ENCODE measurements at regions not wholly inside any gene's neighbourhood (a gene's known extent, or its start where the extent isn't known, plus 50 kb on each side); places are given as distances from the start of the nearest gene placed in this dataset.

- H3K27ac Mint-ChIP-seq: no peak overlapping the region
- POLR2A ChIA-PET: no interaction called here
- H3K4me3 Mint-ChIP-seq: no peak overlapping the region
- TF ChIP-seq E2F4 (CRISPR knock-in tag; IDR thresholded peaks at IDR 0.05; ENCODE audit: borderline replicate concordance, low read depth): no peak
- no peak for TF ChIP-seq TP53 (CRISPR knock-in tag; IDR thresholded peaks at IDR 0.05)
- TF ChIP-seq FOXJ3 (CRISPR knock-in tag; IDR thresholded peaks at IDR 0.05; ENCODE audit: borderline replicate concordance): no peak
- no peak for TF ChIP-seq ZNF425 (CRISPR knock-in tag; conservative IDR thresholded peaks at IDR 0.05)
- TF ChIP-seq ZNF396 (CRISPR knock-in tag; IDR thresholded peaks at IDR 0.05; ENCODE audit: borderline replicate concordance): no peak
- no peak for TF ChIP-seq EMX1 (CRISPR knock-in tag; IDR thresholded peaks at IDR 0.05)
- TF ChIP-seq, protein P1, sequence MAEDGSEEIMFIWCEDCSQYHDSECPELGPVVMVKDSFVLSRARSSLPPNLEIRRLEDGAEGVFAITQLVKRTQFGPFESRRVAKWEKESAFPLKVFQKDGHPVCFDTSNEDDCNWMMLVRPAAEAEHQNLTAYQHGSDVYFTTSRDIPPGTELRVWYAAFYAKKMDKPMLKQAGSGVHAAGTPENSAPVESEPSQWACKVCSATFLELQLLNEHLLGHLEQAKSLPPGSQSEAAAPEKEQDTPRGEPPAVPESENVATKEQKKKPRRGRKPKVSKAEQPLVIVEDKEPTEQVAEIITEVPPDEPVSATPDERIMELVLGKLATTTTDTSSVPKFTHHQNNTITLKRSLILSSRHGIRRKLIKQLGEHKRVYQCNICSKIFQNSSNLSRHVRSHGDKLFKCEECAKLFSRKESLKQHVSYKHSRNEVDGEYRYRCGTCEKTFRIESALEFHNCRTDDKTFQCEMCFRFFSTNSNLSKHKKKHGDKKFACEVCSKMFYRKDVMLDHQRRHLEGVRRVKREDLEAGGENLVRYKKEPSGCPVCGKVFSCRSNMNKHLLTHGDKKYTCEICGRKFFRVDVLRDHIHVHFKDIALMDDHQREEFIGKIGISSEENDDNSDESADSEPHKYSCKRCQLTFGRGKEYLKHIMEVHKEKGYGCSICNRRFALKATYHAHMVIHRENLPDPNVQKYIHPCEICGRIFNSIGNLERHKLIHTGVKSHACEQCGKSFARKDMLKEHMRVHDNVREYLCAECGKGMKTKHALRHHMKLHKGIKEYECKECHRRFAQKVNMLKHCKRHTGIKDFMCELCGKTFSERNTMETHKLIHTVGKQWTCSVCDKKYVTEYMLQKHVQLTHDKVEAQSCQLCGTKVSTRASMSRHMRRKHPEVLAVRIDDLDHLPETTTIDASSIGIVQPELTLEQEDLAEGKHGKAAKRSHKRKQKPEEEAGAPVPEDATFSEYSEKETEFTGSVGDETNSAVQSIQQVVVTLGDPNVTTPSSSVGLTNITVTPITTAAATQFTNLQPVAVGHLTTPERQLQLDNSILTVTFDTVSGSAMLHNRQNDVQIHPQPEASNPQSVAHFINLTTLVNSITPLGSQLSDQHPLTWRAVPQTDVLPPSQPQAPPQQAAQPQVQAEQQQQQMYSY (CRISPR knock-in tag; IDR thresholded peaks at IDR 0.05): no peak
- TF ChIP-seq, protein P2, sequence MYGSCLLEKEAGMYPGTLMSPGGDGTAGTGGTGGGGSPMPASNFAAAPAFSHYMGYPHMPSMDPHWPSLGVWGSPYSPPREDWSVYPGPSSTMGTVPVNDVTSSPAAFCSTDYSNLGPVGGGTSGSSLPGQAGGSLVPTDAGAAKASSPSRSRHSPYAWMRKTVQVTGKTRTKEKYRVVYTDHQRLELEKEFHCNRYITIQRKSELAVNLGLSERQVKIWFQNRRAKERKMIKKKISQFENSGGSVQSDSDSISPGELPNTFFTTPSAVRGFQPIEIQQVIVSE (CRISPR knock-in tag; IDR thresholded peaks at IDR 0.05; ENCODE audit: borderline replicate concordance): no peak
- TF ChIP-seq, protein P3, sequence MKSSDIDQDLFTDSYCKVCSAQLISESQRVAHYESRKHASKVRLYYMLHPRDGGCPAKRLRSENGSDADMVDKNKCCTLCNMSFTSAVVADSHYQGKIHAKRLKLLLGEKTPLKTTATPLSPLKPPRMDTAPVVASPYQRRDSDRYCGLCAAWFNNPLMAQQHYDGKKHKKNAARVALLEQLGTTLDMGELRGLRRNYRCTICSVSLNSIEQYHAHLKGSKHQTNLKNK (CRISPR knock-in tag; IDR thresholded peaks at IDR 0.05): no peak
- TF ChIP-seq TEAD4 (CRISPR knock-in tag; IDR thresholded peaks at IDR 0.05): no peak
- DNase-seq (ENCODE audit: low spot score) (no peak), ATAC-seq (no peak)
- no peaks in the 10 kb centered on the region for H3K36me3 Mint-ChIP-seq
- no peaks in the 10 kb centered on the region for H3K4me1 Mint-ChIP-seq
- no peaks in the 10 kb centered on the region for H3K27me3 Mint-ChIP-seq (ENCODE audit: low read depth)
- CTCF ChIA-PET: no interaction called here
- no peaks in the 10 kb centered on the region for H3K9me3 Mint-ChIP-seq
These were observed 113.1 kb upstream of the RGS18 start for GRCh38 chr1:192045131-192045530.

- no peaks in the 10 kb centered on the region for H3K27me3 Mint-ChIP-seq (ENCODE audit: low read depth)
- no peaks in the 10 kb centered on the region for H3K36me3 Mint-ChIP-seq
- POLR2A ChIA-PET: no interaction called here
- CTCF ChIA-PET: no interaction called here
- H3K27ac Mint-ChIP-seq: no peak overlapping the region
- TF ChIP-seq USF1 (CRISPR knock-in tag; IDR thresholded peaks at IDR 0.05) (no peak), GTF2I (CRISPR knock-in tag; conservative IDR thresholded peaks at IDR 0.05) (no peak), ZNF263 (CRISPR knock-in tag; IDR thresholded peaks at IDR 0.05; ENCODE audit: low read depth) (no peak), TCF7 (CRISPR knock-in tag; IDR thresholded peaks at IDR 0.05; ENCODE audit: low read depth) (no peak), TP53 (CRISPR knock-in tag; IDR thresholded peaks at IDR 0.05) (no peak)
- TF ChIP-seq, protein P4, sequence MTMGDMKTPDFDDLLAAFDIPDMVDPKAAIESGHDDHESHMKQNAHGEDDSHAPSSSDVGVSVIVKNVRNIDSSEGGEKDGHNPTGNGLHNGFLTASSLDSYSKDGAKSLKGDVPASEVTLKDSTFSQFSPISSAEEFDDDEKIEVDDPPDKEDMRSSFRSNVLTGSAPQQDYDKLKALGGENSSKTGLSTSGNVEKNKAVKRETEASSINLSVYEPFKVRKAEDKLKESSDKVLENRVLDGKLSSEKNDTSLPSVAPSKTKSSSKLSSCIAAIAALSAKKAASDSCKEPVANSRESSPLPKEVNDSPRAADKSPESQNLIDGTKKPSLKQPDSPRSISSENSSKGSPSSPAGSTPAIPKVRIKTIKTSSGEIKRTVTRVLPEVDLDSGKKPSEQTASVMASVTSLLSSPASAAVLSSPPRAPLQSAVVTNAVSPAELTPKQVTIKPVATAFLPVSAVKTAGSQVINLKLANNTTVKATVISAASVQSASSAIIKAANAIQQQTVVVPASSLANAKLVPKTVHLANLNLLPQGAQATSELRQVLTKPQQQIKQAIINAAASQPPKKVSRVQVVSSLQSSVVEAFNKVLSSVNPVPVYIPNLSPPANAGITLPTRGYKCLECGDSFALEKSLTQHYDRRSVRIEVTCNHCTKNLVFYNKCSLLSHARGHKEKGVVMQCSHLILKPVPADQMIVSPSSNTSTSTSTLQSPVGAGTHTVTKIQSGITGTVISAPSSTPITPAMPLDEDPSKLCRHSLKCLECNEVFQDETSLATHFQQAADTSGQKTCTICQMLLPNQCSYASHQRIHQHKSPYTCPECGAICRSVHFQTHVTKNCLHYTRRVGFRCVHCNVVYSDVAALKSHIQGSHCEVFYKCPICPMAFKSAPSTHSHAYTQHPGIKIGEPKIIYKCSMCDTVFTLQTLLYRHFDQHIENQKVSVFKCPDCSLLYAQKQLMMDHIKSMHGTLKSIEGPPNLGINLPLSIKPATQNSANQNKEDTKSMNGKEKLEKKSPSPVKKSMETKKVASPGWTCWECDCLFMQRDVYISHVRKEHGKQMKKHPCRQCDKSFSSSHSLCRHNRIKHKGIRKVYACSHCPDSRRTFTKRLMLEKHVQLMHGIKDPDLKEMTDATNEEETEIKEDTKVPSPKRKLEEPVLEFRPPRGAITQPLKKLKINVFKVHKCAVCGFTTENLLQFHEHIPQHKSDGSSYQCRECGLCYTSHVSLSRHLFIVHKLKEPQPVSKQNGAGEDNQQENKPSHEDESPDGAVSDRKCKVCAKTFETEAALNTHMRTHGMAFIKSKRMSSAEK (CRISPR knock-in tag; IDR thresholded peaks at IDR 0.05; ENCODE audit: borderline replicate concordance): no peak
- no peak for DNase-seq (ENCODE audit: low spot score)
- no peak overlapping the region for H3K4me3 Mint-ChIP-seq
- no peaks in the 10 kb centered on the region for H3K4me1 Mint-ChIP-seq
- no peak for ATAC-seq
- no peaks in the 10 kb centered on the region for H3K9me3 Mint-ChIP-seq
These were observed 104.7 kb upstream of the RGS18 start for GRCh38 chr1:192053531-192053971.
